HPDE6-E6E7 (cell line): ENCODE measurements at regions not wholly inside any gene's neighbourhood (a gene's known extent, or its start where the extent isn't known, plus 50 kb on each side); places are given as distances from the start of the nearest gene placed in this dataset.
A peak's percentile ranks its signal among the peaks of the same experiment; 100 is the strongest.

ENCODE experiments used
- DNase-seq: peaks from one replicate; pipeline ENCODE4 v3.0.0; 2011; ENCODE audit warnings: missing footprints; ENCODE audit errors: extremely low spot score

DNA sequence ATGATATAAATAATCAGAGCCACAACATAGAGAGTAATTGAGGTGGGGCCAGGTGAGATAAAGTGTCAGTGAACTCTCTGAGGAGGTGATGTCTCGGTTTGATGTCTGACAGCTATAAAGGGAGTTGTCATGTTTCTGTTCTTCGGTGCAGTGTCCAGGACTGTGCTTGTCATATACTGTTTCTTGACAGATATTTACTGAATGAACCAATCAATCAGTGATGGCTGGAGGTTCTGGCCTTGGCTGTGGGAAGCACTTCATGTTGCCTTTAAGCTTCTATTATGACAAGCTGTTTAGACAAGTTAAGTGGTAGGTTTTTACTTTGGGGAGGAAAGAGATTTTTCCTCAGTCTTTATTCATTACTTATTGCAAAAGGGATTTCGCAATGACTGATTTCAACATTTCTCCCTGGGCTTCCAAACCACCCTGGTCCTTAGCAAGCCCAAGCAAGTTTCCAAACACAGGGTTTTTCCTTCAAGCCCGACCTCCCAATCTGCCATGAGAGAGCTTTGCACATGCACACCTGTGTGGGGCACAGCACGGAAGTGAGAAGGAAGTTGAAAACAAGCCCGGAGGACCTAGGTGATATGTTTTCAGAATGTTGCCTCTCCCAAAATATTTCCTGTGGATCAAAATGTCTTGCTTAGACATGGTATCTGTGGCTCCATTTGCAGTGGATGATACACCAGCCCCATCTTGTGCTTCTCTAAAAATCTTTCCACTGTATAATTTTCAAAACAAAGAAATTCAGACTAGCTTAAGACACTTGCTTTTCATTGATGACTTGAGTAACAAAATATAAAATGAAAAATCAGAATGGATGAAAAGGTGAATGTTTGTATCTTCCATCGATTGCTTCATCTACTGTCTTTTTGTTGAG lies 567.3 kb upstream of the BTBD3 start:
- peak; percentile 97 for DNase-seq

DNA sequence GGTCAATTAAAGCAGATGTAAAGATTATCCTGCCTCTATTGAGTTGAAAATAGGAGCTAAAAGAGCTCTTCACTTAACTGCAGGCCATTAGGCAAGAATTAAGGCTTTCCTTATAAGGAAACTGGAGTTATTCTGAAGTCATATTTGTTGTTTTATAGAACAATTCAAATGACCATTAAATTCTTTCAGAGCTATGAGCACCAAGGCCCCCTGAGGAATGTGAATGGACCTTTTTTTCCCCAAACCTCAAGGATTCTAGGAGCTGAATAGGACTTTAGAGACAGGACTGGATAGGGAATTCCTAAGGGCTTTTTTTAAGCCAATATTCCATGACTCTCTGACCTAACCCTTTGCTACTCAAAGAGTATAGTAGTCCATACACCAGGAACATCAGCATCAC lies 565.7 kb upstream of the BTBD3 start:
- no peak for DNase-seq

DNA sequence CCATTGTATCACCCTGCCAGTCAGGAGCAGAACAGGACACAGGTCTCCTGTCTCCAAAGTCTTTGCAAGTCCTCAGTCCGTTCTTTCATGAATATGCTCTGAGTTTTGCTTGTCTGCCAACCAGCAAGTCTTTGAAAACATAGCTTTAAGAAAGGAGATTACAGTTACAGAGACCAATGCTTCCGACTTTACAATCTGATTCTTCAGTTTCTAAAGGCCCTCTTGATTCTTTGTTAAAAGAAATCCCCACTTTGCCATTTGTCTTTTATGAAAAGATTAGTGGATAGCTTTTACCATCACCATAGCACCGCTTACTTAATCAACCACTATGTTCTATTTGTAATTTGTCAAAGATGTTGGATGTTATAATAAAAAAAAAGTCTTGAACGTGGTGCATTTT lies 562.8 kb upstream of the BTBD3 start:
- DNase-seq = no peak

DNA sequence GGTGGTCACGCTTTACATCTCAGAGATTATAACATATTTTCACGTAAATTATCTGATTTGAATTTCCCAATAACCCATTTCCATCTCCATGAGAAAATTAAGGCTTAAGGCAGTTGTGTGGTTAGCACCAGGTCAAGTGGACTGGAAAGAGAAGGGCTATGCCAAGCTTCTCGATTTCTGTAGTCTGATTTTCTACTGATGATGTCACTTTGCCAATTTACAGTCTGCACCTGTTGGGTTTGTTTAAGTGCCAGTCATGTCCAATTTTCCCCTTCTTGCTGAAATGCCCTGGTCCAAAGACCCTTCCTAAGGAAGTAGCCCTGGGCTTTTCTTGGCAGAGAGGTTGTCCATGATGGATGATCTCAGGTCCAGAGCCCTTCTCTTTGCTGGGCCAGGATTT lies 562.3 kb upstream of the BTBD3 start:
- no peak for DNase-seq

DNA sequence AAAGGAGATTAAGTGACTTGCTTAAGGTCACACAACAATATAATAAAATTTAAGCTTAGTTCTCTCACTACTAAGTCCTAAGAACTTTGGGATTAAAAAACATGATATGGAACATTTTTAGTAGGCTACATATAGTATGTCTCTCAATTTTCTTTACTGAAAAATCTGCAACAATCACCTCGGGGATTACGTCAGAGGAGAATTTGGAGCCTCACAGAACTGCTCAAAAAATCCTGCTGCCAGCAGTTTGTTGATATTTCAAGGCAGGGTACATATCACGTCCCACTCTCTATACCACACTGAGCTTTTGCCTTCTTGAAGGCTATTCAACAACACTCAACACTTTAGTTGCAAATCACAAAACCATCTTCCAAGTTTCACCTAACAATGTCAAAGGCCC lies 561.6 kb upstream of the BTBD3 start:
- DNase-seq = no peak

DNA sequence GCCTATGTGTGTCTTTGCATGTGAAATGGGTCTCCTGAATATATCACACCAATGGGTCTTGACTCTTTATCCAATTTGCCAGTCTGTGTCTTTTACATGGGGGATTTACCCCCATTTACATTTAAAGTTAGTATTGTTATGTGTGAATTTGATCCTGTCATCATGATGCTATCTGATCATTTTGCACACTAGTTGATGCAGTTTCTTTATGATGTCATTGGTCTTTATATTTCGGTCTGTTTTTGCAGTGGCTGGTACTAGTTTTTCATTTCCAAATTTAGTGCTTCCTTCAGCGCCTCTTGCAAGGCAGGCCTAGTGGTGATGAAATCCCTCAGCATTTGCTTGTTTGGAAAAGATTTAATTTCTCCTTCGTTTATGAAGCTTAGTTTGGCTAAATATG lies 555.2 kb upstream of the BTBD3 start:
- no peak for DNase-seq

DNA sequence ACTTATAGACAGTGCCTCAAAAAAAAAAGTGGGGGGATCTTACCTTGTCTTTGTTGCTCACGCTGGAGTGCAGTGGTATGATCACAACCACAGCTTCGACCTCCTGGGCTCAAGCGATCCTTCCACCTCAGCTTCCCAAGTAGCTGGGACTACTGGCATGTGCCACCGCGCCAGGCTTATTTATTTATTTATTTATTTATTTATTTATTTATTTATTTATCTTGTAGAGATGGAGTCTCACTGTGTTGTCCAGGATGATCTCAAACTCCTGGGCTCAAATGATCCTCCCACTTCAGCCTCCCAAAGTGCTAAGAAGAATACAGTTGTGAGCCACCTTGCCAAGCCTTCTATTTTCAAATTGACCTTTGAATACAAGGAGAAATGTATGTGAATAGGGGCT lies 553.0 kb upstream of the BTBD3 start:
- DNase-seq = no peak

DNA sequence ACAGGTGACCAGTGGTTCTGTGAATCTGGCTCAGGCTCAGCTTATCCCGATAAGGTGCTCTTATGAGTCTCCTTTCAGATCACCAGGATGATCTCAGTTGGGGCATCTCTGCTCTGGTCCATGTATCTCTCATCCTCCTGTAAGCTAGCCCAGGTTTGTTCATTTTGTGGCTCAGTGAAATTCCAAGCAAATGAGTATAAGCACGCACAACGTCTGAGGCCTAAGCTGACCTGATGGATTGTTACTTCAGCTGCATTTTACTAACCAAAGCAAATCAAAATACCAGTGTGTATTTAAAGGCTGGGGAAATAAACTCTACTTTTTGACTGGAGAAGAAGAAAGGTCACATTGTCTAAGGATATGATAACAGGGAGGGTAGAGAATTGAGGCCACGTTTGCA lies 551.0 kb upstream of the BTBD3 start:
- DNase-seq = no peak

DNA sequence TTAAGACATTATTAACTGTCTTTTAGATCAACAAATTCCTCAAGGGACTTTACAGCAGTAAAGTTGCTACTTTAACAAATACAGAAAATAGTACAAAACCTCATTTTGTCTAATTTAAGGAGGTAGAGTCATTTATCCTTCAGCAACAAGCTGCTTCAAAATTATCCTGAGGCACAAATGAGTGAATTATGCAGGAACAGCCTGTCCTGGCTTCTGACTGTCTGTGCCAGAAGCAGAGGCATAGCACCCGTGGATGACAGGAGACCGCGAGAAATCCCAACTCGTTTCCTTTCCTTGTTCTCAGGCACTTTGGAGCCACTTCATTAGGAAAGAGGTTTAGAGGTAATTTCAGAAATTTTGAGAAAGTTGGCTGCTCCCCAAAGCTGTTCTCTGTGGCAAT lies 549.2 kb upstream of the BTBD3 start:
- DNase-seq = no peak

DNA sequence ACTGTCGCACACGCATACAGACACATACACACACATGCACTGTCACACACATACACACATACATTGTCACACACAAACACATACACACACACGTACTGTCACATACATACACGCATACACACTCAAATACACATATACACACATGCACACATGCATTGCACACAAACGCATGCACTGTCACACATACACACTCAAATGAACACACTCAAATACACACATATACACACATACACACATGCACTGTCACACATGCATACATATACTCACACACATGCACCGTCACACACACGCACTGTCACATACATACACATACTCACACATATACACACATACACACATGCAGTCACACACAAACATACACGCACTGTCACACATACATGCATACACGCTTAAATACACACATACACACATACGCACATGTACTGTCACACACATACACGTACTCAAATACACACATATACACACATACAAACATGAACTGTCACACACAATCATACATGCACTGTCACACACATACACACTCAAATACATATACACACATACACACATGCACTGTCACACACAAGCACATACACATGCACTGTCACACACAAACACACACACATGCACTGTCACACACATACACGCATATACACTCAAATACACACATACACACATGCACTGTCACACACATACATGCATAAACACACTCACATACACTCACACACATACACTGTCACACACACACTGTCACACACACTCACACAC lies 548.6 kb upstream of the BTBD3 start:
- no peak for DNase-seq

DNA sequence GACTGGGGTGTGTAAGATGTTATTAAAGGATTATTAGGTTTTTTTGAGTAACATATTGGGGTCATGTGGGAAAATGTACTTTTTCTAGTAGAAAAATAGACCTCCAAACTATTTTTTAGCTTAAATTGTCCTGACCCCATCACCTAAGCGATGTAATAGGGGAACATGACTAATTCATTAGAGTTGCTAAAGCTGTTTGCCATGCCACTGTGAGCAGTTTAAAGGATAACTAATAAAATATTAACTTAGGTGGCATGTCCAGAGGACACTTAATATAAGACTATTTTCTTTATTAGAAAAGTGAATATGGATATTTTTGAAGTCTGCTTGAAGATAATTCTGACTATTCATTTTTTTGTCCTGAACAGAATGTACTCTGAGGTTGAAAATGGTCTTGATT lies 545.9 kb upstream of the BTBD3 start:
- DNase-seq = no peak

DNA sequence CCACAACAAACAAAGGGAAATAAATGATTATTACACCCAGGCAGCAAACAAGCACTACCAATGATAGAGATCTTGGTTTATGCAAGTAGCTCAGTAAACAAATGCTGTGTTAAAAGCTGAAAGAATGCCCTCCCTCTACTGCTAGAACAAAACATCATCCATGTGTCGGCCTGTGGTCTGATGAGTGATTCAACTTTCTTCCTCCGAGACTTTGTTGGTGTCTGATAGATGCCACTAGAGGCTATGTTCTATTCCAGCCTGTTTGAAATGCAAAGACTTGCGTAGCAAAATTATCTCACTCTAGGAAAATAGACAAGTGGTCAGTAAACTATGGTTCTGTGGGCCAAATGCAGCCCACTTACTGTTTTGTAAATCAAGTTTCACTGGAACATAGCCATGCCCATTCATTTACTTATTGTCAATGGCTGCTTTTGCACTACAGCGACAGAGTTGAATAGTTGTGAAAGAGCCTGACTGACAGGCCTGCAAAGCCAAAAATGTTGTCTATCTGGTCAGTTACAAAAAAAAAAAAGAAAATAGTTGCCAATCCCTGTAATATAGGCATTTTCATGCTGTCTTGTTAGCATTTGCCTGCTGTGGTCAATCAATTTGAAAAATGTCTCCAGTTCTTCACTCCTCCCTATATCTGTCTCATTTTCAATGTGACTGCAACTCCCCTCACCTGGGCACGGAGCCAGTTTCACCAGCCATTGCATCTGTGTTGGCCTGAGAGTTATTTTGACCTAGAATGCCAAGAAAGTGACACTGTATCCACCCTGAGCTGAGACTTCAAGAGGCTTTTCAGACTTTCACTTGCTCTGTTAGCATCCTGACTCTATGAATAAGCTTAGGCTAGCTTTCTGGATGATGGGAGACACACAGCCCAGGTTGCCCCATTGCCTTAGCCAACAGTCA lies 544.6 kb upstream of the BTBD3 start:
- no peak for DNase-seq

DNA sequence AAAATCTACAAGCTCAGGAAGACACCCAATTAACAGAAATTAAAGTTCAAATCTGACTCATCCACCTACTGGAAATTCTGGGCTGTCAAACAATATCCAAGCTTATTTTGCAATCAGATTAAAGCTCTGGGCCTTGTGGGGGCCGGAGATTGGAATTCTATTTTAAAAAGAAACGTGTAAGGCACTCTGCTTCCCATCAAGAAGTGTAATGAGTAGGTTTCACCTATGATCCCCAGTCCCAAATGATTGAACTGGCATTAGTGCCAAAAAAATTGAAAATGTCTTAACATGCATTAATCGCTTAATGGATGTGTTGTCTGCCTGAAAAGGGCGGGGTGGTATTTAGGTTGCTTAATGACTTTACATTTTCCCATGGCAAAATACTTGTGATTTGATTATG lies 542.4 kb upstream of the BTBD3 start:
- DNase-seq = no peak

DNA sequence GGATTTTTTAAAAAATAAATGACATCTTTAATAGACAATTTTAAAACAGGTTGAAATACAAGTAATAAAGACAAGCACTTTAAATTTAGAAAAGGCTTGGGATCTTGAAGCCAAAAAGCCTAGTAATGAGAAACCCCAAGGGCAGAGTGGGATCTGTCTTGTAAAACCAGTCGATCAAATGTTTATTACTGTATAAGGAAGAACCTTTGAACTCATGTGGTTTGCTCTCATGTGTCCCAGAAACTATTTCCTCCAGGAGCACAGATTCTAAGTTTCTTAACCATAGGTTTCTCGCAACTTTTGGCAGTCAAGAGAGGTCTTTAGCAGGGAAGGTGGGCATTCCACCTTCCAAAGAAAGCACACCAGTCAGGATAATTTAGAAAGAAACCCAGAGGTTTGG lies 541.7 kb upstream of the BTBD3 start:
- DNase-seq = no peak

DNA sequence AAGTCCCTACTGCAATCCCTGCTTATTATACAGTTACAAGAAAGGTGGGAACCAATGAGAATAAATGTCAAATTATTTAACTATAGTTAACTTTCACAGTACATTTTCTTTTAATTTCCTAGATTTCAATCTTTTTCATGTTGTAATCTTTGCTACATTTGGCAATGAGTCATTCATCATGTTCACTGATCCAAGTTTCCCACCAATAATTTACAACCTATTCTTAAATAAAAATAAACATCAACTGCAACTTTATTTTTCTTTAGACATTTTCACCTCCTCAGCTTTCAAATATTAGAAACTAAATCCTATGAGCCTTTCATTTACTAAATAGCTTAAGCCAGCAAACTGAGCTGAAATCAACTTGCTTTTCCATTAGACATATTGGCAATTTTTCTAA lies 541.3 kb upstream of the BTBD3 start:
- no peak for DNase-seq

DNA sequence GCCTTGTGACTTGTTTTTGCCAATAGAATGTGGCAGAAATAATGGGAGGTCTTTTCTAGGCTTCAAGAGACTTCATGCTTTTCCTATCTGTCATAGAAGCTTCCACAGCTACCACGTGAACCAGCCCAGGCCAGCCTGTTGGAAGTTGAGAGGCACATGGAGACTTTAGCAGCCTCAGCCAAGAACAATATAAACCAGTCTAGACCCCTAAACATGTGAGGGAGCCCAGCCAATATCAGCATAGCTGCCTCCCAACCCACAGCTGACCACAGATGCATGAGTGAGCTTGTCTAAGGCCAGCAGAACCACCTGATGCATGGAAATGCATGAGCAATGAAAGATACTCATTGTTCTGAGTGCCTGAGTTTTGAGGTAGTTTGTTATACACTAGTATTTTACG lies 540.7 kb upstream of the BTBD3 start:
- DNase-seq = no peak

DNA sequence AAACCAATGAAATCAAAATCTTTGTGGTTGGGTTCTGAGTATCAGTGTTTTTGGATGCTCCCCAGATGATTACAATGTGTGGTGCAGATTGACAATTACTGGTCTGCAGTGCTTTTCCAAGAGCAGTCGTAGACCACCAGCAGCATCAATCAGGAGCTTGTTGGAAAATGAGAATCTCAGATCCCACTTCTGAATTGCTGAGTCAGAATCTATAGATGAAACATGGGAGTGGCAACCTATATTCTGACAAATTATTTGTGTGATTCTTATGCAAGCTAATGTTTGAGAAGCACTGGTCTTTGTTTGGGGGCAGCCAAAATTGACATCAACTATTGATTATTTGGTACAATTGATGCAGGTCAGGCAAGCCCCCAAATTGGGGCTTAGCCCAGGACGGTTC lies 539.9 kb upstream of the BTBD3 start:
- no peak for DNase-seq

DNA sequence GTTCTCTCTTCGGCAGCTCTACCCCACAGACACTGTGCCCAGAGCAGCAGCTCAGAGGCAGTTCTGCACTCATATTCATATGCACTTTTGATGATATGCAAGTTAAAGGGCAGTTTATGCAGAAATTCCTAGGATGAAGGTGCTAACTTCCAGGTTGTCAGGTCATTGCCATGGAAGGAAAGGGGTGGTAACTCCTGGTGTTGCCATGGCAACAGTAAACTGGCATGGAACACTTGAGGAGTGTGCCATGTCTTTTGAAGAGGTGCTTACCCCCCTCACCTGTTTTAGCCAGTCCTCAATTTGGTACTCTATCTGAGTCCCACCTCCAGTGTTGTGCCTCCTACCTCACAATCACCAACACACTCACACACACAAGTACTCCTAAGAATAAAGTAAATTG lies 539.4 kb upstream of the BTBD3 start:
- no peak for DNase-seq

DNA sequence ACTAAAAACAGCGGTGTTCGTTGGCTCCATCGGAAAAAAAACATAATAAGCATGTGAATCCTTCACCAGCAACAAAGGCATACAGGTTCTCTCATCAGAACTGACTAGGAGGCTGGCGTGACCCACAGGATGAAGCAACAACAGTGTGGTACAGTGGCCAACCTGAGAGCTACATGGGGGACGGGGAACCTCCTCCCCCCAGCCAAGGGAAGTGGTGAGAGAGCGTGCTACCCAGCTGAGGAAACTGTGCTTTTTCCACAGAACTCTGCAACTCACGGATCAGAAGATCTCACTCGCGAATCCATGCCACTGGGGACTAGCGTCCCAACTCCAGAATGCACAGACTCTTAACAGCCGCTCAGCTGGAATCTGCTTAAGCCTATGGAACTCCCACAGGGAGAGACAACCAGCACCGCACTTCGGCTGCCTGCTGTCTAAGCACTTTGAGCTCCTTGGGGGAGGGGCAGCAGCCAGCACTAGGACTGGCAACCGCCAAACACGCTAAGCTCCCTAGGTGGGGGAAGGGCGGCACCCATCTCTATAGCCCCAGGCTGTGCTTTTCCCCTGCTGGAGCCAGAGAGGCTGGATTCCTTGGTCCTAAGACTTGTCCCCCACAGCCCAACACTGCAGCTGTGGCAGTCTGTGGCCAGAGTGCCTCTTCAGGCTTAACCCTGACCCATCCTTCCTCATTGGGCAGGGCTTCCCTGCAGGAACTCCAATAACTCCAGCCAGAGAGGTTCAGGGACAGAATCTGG lies 538.3 kb upstream of the BTBD3 start:
- no peak for DNase-seq

DNA sequence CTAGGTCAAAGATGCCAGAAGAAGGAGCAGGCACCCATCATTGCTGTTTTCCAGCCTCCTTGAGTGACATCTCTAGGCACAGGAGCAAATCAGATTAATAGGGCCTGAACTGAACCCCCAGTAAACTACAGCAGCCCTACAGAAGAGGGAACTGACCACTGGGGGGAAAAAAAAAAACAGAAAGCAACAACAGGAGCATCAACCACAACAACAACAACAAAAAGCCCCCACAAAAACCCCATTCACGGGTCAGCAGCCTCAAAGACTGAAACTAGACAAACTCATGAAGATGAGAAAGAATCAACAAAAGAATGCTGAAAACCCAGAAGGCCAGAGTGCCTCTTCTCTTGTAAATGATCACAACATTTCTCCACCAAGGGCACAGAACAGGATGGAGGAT lies 537.4 kb upstream of the BTBD3 start:
- no peak for DNase-seq

DNA sequence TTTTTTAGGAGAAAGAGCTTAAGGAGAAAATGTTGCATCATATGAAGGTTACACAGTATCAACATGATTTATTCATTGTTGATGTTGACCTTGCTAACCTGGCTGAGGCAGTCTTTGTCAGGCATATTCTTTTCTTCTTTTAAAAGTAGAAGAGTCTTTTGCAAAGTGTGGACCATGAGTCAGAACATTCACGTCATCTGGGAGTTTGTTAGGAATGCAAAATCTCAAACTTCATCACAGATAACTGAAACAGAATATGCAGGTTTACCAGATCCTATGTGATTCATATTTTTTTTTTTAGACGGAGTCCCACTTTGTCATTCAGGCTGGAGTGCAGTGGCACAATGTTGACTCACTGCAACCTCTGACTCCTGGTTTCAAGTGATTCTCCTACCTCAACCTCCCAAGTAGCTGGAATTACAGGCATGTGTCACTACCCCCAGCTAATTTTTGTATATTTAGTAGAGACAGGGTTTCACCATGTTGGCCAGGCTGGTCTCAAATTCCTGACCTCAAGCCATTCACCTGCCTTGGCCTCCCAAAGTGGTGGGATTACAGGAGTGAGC lies 530.4 kb upstream of the BTBD3 start:
- DNase-seq = peak; percentile 66
